ENCODE measurements at regions not wholly inside any gene's neighbourhood (a gene's known extent, or its start where the extent isn't known, plus 50 kb on each side); places are given as distances from the start of the nearest gene placed in this dataset.
"Not testable (repeated sequence)": the region's sequence is repeated elsewhere in the genome, so short reads cannot be mapped to it uniquely, and the experiment has no call there.

- DNase-seq (ENCODE audit: low spot score), result no peak
Observed at GRCh38 chr6:77324866-77325265, 138.4 kb downstream of the HTR1B start.

- DNase-seq (ENCODE audit: low spot score), result no peak
Observed at GRCh38 chr6:77322604-77323003, 140.7 kb downstream of the HTR1B start.

- DNase-seq (ENCODE audit: low spot score), result no peak
Observed at GRCh38 chr6:77318256-77318655, 145.0 kb downstream of the HTR1B start.

GRCh38 chr6:77313595-77313994 lies 149.7 kb downstream of the HTR1B start:
- DNase-seq (ENCODE audit: low spot score), result no peak

GRCh38 chr6:77299931-77300330 lies 163.4 kb downstream of the HTR1B start:
- DNase-seq (ENCODE audit: low spot score), result no peak

- no peak for DNase-seq (ENCODE audit: low spot score)
Observed at GRCh38 chr6:77298283-77298682, 165.0 kb downstream of the HTR1B start.

GRCh38 chr6:77292564-77293546 lies 170.4 kb downstream of the HTR1B start:
- no peak for DNase-seq (ENCODE audit: low spot score)

- DNase-seq (ENCODE audit: low spot score), result no peak
Observed at GRCh38 chr6:77290798-77291197, 172.5 kb downstream of the HTR1B start.

- DNase-seq (ENCODE audit: low spot score), result no peak
Observed at GRCh38 chr6:77286541-77286940, 176.8 kb downstream of the HTR1B start.

- no peak for DNase-seq (ENCODE audit: low spot score)
Observed at GRCh38 chr6:77273929-77274328, 189.4 kb downstream of the HTR1B start.

GRCh38 chr6:77264970-77265369 lies 198.3 kb downstream of the HTR1B start:
- peak; percentile 45 for DNase-seq (ENCODE audit: low spot score)

- no peak for DNase-seq (ENCODE audit: low spot score)
Observed at GRCh38 chr6:77263003-77263402, 200.3 kb downstream of the HTR1B start.

GRCh38 chr6:77251801-77252200 lies 211.5 kb downstream of the HTR1B start:
- DNase-seq (ENCODE audit: low spot score), result not testable (repeated sequence)

- no peak for DNase-seq (ENCODE audit: low spot score)
Observed at GRCh38 chr6:77249560-77249959, 213.7 kb downstream of the HTR1B start.

- DNase-seq (ENCODE audit: low spot score), result no peak
Observed at GRCh38 chr6:77245026-77245425, 218.3 kb downstream of the HTR1B start.

GRCh38 chr6:77231438-77232305 lies 231.6 kb downstream of the HTR1B start:
- DNase-seq (ENCODE audit: low spot score), result no peak

- no peak for DNase-seq (ENCODE audit: low spot score)
Observed at GRCh38 chr6:77228279-77228678, 235.0 kb downstream of the HTR1B start.

- DNase-seq (ENCODE audit: low spot score), result no peak
Observed at GRCh38 chr6:77217896-77218295, 245.4 kb downstream of the HTR1B start.

- no peak for DNase-seq (ENCODE audit: low spot score)
Observed at GRCh38 chr6:77205936-77206335, 257.4 kb downstream of the HTR1B start.

- DNase-seq (ENCODE audit: low spot score), result no peak
Observed at GRCh38 chr6:77204555-77204954, 258.7 kb downstream of the HTR1B start.

- DNase-seq (ENCODE audit: low spot score), result no peak
Observed at GRCh38 chr6:77183447-77183846, 279.8 kb downstream of the HTR1B start.

- DNase-seq (ENCODE audit: low spot score), result no peak
Observed at GRCh38 chr6:77181749-77182148, 281.5 kb downstream of the HTR1B start.

GRCh38 chr6:77180326-77180725 lies 283.0 kb downstream of the HTR1B start:
- no peak for DNase-seq (ENCODE audit: low spot score)

All from iPS-NIHi11 (cell line).